Chondrocyte (in vitro differentiated cells): ENCODE measurements at regions not wholly inside any gene's neighbourhood (a gene's known extent, or its start where the extent isn't known, plus 50 kb on each side); places are given as distances from the start of the nearest gene placed in this dataset.
"Not testable (repeated sequence)": the region's sequence is repeated elsewhere in the genome, so short reads cannot be mapped to it uniquely, and the experiment has no call there.

Experiments
- DNase-seq: peaks from one replicate; pipeline ENCODE4 v3.0.0; 2021; ENCODE audit warnings: mixed read lengths, low spot score
- H3K27ac Mint-ChIP-seq: one replicate; pipeline ENCODE4 v1.8.0; 2021; ENCODE audit warnings: mild to moderate bottlenecking, moderate library complexity, mixed read lengths; ENCODE audit not compliant: unreplicated experiment
- H3K27me3 Mint-ChIP-seq: 2 replicates; pipeline ENCODE4 v1.8.0; 2021; ENCODE audit warnings: low read depth, mixed read lengths
- H3K36me3 Mint-ChIP-seq: 2 replicates; pipeline ENCODE4 v1.8.0; 2021; ENCODE audit warnings: low read depth, mixed read lengths
- H3K4me1 Mint-ChIP-seq: 2 replicates; pipeline ENCODE4 v1.8.0; 2021; ENCODE audit warnings: low read depth, mild to moderate bottlenecking, mixed read lengths
- H3K4me3 Mint-ChIP-seq: one replicate; pipeline ENCODE4 v1.8.0; 2021; ENCODE audit warnings: mild to moderate bottlenecking, moderate library complexity, mixed read lengths; ENCODE audit not compliant: unreplicated experiment
- H3K9me3 Mint-ChIP-seq: 2 replicates; pipeline ENCODE4 v1.8.0; 2021; ENCODE audit warnings: low read depth, mixed read lengths

DNA sequence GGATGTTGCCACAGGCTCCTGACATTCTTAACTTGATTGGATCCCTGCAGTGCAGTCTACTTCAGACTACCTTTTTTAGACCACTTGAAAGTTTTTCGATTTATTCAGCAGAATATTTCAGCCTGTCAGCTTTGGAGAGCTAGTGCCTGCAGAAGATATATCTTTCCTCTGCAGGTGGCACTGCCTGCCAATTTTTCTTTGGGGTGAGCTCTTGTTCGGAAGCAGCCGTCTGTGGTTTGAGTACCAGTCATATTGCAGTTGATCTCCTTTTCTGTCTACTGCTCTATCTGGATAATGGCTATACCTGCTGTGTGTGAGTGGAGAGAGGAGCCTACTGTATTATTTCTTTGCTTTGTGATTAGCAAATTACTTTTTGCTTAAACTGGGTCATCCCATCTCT, 1486.9 kb downstream of the KHDRBS2 start:
- H3K36me3 Mint-ChIP-seq, H3K4me3 Mint-ChIP-seq, H3K9me3 Mint-ChIP-seq: not testable (repeated sequence)

DNA sequence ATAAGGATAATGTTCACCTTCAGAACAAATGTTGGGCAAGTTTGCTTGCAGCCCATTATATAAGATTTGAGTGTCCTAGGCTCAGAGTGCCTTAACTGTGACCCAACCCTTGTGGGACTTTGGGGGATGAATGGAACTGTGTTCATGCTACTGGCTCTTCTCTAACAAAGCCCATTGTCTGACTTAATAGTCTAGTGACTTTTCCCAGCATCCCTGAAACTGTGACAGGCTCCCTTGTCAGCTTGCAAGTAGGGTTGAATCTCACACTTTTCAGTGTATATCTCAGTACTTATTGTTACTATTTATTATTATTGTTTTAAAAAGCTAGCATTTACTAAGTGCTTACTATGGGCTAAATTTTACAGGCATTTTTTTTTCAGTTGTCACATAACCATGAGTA, 1488.2 kb downstream of the KHDRBS2 start:
- not testable (repeated sequence) for DNase-seq, H3K4me1 Mint-ChIP-seq, H3K9me3 Mint-ChIP-seq, H3K27ac Mint-ChIP-seq, H3K36me3 Mint-ChIP-seq, H3K4me3 Mint-ChIP-seq, H3K27me3 Mint-ChIP-seq

More for the DNA sequence above, 1486.9 kb downstream of the KHDRBS2 start:
- not testable (repeated sequence) for H3K27me3 Mint-ChIP-seq, H3K4me1 Mint-ChIP-seq, DNase-seq, H3K27ac Mint-ChIP-seq

- peaks cover 10% of the 10 kb centered on the region for H3K9me3 Mint-ChIP-seq
- H3K4me3 Mint-ChIP-seq, H3K27ac Mint-ChIP-seq: not testable (repeated sequence)
Measured at GRCh38 chr6:60789601-60790000, 1496.4 kb downstream of the KHDRBS2 start.

GRCh38 chr6:60782698-60783464, 1503.1 kb downstream of the KHDRBS2 start:
- not testable (repeated sequence) for H3K4me1 Mint-ChIP-seq, H3K36me3 Mint-ChIP-seq, H3K4me3 Mint-ChIP-seq, H3K27me3 Mint-ChIP-seq, H3K27ac Mint-ChIP-seq, DNase-seq, H3K9me3 Mint-ChIP-seq

More at GRCh38 chr6:60789601-60790000, 1496.4 kb downstream of the KHDRBS2 start:
- not testable (repeated sequence) for H3K36me3 Mint-ChIP-seq, H3K4me1 Mint-ChIP-seq, DNase-seq, H3K27me3 Mint-ChIP-seq

- H3K9me3 Mint-ChIP-seq = peaks cover 15% of the 10 kb centered on the region
- DNase-seq, H3K4me3 Mint-ChIP-seq, H3K4me1 Mint-ChIP-seq, H3K27ac Mint-ChIP-seq, H3K27me3 Mint-ChIP-seq, H3K36me3 Mint-ChIP-seq: not testable (repeated sequence)
Measured at GRCh38 chr6:60779591-60779990, 1506.4 kb downstream of the KHDRBS2 start.

- H3K27ac Mint-ChIP-seq, DNase-seq, H3K9me3 Mint-ChIP-seq, H3K4me1 Mint-ChIP-seq, H3K27me3 Mint-ChIP-seq, H3K4me3 Mint-ChIP-seq, H3K36me3 Mint-ChIP-seq: not testable (repeated sequence)
Measured at GRCh38 chr6:60767791-60768499, 1518.1 kb downstream of the KHDRBS2 start.

DNA sequence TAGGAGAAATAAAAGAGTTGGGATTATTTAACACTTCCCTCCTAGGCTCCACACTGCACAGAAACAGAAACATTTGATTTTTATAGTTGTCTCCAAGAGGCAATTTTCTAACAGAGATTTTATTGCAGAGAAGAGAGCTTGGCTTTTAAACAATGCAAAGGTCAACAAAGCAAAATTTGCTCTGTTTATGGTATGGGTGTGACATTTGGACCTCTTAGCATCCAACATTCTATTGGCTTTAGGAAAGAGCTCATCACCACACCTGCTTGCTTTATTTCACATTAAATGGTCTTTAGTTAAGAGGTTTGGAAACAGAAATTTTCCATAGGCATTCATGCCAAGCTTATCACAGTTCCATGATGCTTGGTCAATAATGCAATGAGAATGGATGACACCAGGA, 1520.7 kb downstream of the KHDRBS2 start:
- H3K36me3 Mint-ChIP-seq, H3K27ac Mint-ChIP-seq, DNase-seq, H3K9me3 Mint-ChIP-seq, H3K4me3 Mint-ChIP-seq, H3K27me3 Mint-ChIP-seq, H3K4me1 Mint-ChIP-seq: not testable (repeated sequence)

GRCh38 chr6:60763464-60764080, 1522.5 kb downstream of the KHDRBS2 start:
- peaks cover 19% of the 10 kb centered on the region for H3K9me3 Mint-ChIP-seq
- H3K27ac Mint-ChIP-seq, DNase-seq, H3K4me1 Mint-ChIP-seq, H3K4me3 Mint-ChIP-seq, H3K27me3 Mint-ChIP-seq, H3K36me3 Mint-ChIP-seq: not testable (repeated sequence)

DNA sequence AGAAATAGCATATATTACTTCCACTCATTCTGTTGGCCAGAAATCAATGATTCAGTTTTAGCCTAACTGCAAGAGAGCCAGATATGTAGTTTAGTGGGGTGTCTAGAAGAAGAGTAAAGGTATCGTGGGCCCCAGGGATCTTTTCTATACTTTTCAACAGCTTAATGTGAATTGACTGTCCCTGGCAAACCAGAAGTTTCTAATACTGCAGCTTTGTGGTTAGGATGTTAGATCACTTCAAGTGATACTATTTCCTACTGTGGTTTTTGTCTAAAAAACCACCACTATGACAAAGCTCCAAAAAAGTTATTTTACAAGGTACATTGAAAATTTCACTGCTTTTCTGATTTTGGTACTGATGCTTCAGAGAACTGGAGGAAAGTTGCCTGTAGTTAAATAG, 1525.1 kb downstream of the KHDRBS2 start:
- H3K36me3 Mint-ChIP-seq, H3K4me3 Mint-ChIP-seq, H3K27ac Mint-ChIP-seq, DNase-seq, H3K27me3 Mint-ChIP-seq, H3K4me1 Mint-ChIP-seq: not testable (repeated sequence)
- H3K9me3 Mint-ChIP-seq = peaks cover 23% of the 10 kb centered on the region

- H3K27me3 Mint-ChIP-seq, H3K4me3 Mint-ChIP-seq, DNase-seq, H3K4me1 Mint-ChIP-seq, H3K36me3 Mint-ChIP-seq, H3K27ac Mint-ChIP-seq: not testable (repeated sequence)
- H3K9me3 Mint-ChIP-seq = peaks cover 31% of the 10 kb centered on the region
Measured at GRCh38 chr6:60759149-60759825, 1526.7 kb downstream of the KHDRBS2 start.

GRCh38 chr6:60758725-60759124, 1527.3 kb downstream of the KHDRBS2 start:
- DNase-seq, H3K4me3 Mint-ChIP-seq, H3K36me3 Mint-ChIP-seq, H3K4me1 Mint-ChIP-seq, H3K27ac Mint-ChIP-seq, H3K27me3 Mint-ChIP-seq: not testable (repeated sequence)
- H3K9me3 Mint-ChIP-seq = peaks cover 31% of the 10 kb centered on the region
